Endodermal cell (in vitro differentiated cells): ENCODE measurements at regions not wholly inside any gene's neighbourhood (a gene's known extent, or its start where the extent isn't known, plus 50 kb on each side); places are given as distances from the start of the nearest gene placed in this dataset.

Experiments
- DNase-seq: peaks from one replicate; pipeline ENCODE4 v3.0.0-alpha.2; 2017
- H3K27ac ChIP-seq: 2 replicates; pipeline ENCODE4 v1.5.1; 2013; ENCODE audit warnings: mild to moderate bottlenecking, low read depth, low read length, moderate library complexity
- H3K27me3 ChIP-seq: 2 replicates; pipeline ENCODE4 v1.6.1; 2013; ENCODE audit warnings: mild to moderate bottlenecking, low read length, moderate library complexity; ENCODE audit not compliant: insufficient read depth, control insufficient read depth, poor library complexity, severe bottlenecking
- H3K36me3 ChIP-seq: 2 replicates; pipeline ENCODE4 v1.7.0; 2013; ENCODE audit warnings: mild to moderate bottlenecking, low read length, moderate library complexity; ENCODE audit not compliant: control insufficient read depth, insufficient read depth
- H3K4me1 ChIP-seq: one replicate; pipeline ENCODE4 v1.7.0; 2013; ENCODE audit warnings: low read length; ENCODE audit not compliant: control insufficient read depth, insufficient read depth
- H3K4me3 ChIP-seq: 2 replicates; pipeline ENCODE4 v1.5.1; 2013; ENCODE audit warnings: mild to moderate bottlenecking, low read length, moderate library complexity
- H3K9ac ChIP-seq: 2 replicates; pipeline ENCODE4 v1.6.1; 2013; ENCODE audit warnings: mild to moderate bottlenecking, low read length, moderate library complexity; ENCODE audit not compliant: poor library complexity, severe bottlenecking; ENCODE audit errors: extremely low read depth
- H3K9me3 ChIP-seq: 2 replicates; pipeline ENCODE4 v1.6.1; 2013; ENCODE audit warnings: mild to moderate bottlenecking, low read length, moderate library complexity; ENCODE audit not compliant: control insufficient read depth
- H3K27ac Mint-ChIP-seq: 2 replicates; pipeline ENCODE4 v1.8.0; 2020; ENCODE audit warnings: mixed read lengths
- H3K27me3 Mint-ChIP-seq: 2 replicates; pipeline ENCODE4 v1.8.0; 2021; ENCODE audit warnings: mild to moderate bottlenecking, mixed read lengths; ENCODE audit not compliant: insufficient read depth
- H3K36me3 Mint-ChIP-seq: 2 replicates; pipeline ENCODE4 v1.8.0; 2020; ENCODE audit warnings: low read depth, mixed read lengths
- H3K4me1 Mint-ChIP-seq: 2 replicates; pipeline ENCODE4 v1.8.0; 2020; ENCODE audit warnings: mixed read lengths
- H3K4me3 Mint-ChIP-seq: 2 replicates; pipeline ENCODE4 v1.8.0; 2020; ENCODE audit warnings: mild to moderate bottlenecking, moderate library complexity, mixed read lengths
- H3K9me3 Mint-ChIP-seq: 2 replicates; pipeline ENCODE4 v1.8.0; 2020; ENCODE audit warnings: mild to moderate bottlenecking, mixed read lengths
- CTCF ChIP-seq: fragments of 200-600 bp; sonication (generic); conservative IDR thresholded peaks from 2 replicates; pipeline ENCODE4 v1.5.0; 2021; ENCODE audit warnings: antibody characterized with exemption, mild to moderate bottlenecking
- WGBS, 2 experiments: methylation state at CpG; one replicate each; pipeline versions ENCODE4 v1.1.5 to v1.1.7; 2013; ENCODE audit warnings: missing lambda C conversion rate in 2 of 2, mixed read lengths in 1 of 2; ENCODE audit not compliant: insufficient coverage in 1 of 2, insufficient read length in 1 of 2; 5-methylcytosine and 5-hydroxymethylcytosine counted together

DNA sequence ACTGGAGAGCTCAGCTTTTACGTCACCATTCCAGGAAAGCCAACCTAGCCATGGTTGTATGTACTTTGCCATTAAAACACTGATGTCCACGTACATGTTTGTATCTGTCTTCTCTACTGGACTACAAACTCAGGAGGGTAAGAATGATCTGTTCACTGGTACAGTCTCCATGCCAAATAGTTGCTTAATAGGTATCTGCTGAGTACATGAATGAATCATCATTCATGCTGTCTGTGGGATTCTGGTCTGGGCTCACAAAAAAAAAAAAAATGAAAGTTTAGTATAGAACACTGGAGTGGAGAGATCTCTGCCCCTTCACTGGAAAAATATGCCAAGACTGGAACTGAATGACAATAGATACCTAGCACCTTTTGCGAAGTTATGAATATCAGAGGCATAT lies 102.6 kb upstream of the ITGA4 start:
- no peaks in the 10 kb centered on the region for H3K27me3 ChIP-seq
- no peak overlapping the region for H3K9ac ChIP-seq
- H3K4me3 ChIP-seq: no peak overlapping the region
- no peaks in the 10 kb centered on the region for H3K36me3 Mint-ChIP-seq
- H3K4me3 Mint-ChIP-seq: no peak overlapping the region
- no peak overlapping the region for H3K27ac Mint-ChIP-seq
- no peaks in the 10 kb centered on the region for H3K9me3 ChIP-seq
- peaks cover 2% of the 10 kb centered on the region for H3K27me3 Mint-ChIP-seq
- no peaks in the 10 kb centered on the region for H3K4me1 ChIP-seq
- no peaks in the 10 kb centered on the region for H3K36me3 ChIP-seq
- no peak for TF ChIP-seq CTCF
- no peaks in the 10 kb centered on the region for H3K4me1 Mint-ChIP-seq
- H3K27ac ChIP-seq: no peak overlapping the region
- 94 to 95% methylated on average over 2 to 3 of the region's 3 CpGs for WGBS, 2 experiments
- DNase-seq: no peak
- no peaks in the 10 kb centered on the region for H3K9me3 Mint-ChIP-seq

- Histone ChIP-seq H3K36me3 (no peaks in the 10 kb centered on the region), H3K4me1 (no peaks in the 10 kb centered on the region), H3K27ac (no peak overlapping the region), H3K27me3 (no peaks in the 10 kb centered on the region), H3K9me3 (no peaks in the 10 kb centered on the region), H3K4me3 (no peak overlapping the region), H3K9ac (no peak overlapping the region)
- Mint-ChIP-seq H3K36me3 (no peaks in the 10 kb centered on the region), H3K4me1 (no peaks in the 10 kb centered on the region), H3K27me3 (peaks cover 2% of the 10 kb centered on the region), H3K27ac (no peak overlapping the region), H3K9me3 (no peaks in the 10 kb centered on the region), H3K4me3 (no peak overlapping the region)
- TF ChIP-seq CTCF: no peak
- DNase-seq: no peak
- 100% methylated on average over 1 of the region's 1 CpG; no CpG with 5 or more reads in 1 of the 2 experiments for WGBS, 2 experiments
Measured at GRCh38 chr2:181356526-181357130, 100.6 kb upstream of the ITGA4 start.

DNA sequence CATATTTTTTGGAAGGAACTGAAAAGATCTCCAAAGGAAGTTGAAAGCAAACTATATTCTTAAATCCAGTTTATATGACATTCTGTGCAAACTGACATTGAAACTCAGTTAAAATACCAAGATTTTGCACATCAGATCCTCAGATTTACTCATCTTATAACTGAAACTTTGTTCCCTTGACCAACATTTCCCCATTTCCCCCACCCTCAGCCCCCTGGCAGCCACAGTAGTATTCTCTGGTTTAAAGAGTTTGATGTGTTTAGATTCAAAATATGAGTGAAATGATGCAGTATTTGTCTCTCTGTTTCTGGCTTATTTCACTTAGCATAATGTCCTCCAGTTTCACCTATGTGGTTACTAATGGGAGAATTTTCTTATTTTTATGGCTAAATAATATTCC lies 99.2 kb upstream of the ITGA4 start:
- no peak overlapping the region for H3K9ac ChIP-seq
- H3K27ac ChIP-seq: no peak overlapping the region
- H3K4me3 ChIP-seq: no peak overlapping the region
- DNase-seq: no peak
- H3K4me1 ChIP-seq: no peaks in the 10 kb centered on the region
- Mint-ChIP-seq H3K27me3 (peaks cover 2% of the 10 kb centered on the region), H3K4me1 (no peaks in the 10 kb centered on the region), H3K4me3 (no peak overlapping the region), H3K36me3 (no peaks in the 10 kb centered on the region), H3K9me3 (no peaks in the 10 kb centered on the region), H3K27ac (no peak overlapping the region)
- no peaks in the 10 kb centered on the region for H3K27me3 ChIP-seq
- H3K36me3 ChIP-seq: no peaks in the 10 kb centered on the region
- no peaks in the 10 kb centered on the region for H3K9me3 ChIP-seq
- no peak for TF ChIP-seq CTCF
